Tibial nerve (tissue), 3 donors: ENCODE measurements at regions not wholly inside any gene's neighbourhood (a gene's known extent, or its start where the extent isn't known, plus 50 kb on each side); places are given as distances from the start of the nearest gene placed in this dataset.

Source experiments
- POLR2A ChIP-seq, 2 donors: fragments of 450-650 bp; IDR thresholded peaks; one replicate each; pipeline ENCODE4 v1.6.1; 2017; ENCODE audit warnings: antibody characterized with exemption in 2 of 2, mild to moderate bottlenecking in 2 of 2, moderate library complexity in 2 of 2
- TF ChIP-seq, protein P1 (sequence below), 5 experiments: fragments of 200-600 bp in 3 of 5; fragments of 450-650 bp in 2 of 5; sonication (generic) in 3 of 5; IDR thresholded peaks; one replicate each; pipeline ENCODE4 v1.5.1; 2016 to 2019; ENCODE audit warnings: antibody characterized with exemption in 5 of 5, mild to moderate bottlenecking in 3 of 5, moderate library complexity in 2 of 5

DNA sequence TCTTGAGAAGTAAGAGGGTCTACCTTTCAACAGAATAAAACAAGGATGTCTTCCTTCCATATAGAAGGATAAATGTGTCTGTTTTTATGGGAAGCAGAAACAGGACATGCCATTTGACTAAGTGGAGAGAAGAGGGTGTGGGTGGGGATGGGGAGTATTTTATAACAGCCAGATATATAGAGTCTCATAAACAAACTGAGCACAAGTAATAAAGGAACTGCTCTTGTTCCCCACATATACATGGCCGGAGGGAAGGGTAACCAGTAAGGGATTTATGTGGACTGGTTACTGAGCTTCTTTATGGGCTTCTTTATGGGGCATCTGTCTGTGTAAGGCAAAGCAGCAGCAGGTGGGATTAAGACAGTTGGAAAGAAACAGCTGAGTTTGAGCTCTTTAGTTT, 558.1 kb downstream of the REEP3 start:
- TF ChIP-seq, protein P1, sequence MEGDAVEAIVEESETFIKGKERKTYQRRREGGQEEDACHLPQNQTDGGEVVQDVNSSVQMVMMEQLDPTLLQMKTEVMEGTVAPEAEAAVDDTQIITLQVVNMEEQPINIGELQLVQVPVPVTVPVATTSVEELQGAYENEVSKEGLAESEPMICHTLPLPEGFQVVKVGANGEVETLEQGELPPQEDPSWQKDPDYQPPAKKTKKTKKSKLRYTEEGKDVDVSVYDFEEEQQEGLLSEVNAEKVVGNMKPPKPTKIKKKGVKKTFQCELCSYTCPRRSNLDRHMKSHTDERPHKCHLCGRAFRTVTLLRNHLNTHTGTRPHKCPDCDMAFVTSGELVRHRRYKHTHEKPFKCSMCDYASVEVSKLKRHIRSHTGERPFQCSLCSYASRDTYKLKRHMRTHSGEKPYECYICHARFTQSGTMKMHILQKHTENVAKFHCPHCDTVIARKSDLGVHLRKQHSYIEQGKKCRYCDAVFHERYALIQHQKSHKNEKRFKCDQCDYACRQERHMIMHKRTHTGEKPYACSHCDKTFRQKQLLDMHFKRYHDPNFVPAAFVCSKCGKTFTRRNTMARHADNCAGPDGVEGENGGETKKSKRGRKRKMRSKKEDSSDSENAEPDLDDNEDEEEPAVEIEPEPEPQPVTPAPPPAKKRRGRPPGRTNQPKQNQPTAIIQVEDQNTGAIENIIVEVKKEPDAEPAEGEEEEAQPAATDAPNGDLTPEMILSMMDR (IDR thresholded peaks at IDR 0.05), result no peak
- TF ChIP-seq POLR2A (IDR thresholded peaks at IDR 0.05), result no peak
